GM13977 (cell line): ENCODE measurements at regions not wholly inside any gene's neighbourhood (a gene's known extent, or its start where the extent isn't known, plus 50 kb on each side); places are given as distances from the start of the nearest gene placed in this dataset.
A peak's percentile ranks its signal among the peaks of the same experiment; 100 is the strongest.

Experiments
- DNase-seq: peaks from one replicate; pipeline ENCODE4 v3.0.0; 2012; ENCODE audit warnings: low spot score
- CTCF ChIP-seq: IDR thresholded peaks from 2 replicates; pipeline ENCODE4 v1.5.1; 2012; ENCODE audit warnings: mild to moderate bottlenecking, control low read depth; ENCODE audit not compliant: insufficient read depth; ENCODE audit errors: extremely low read depth, missing control alignments
- in situ Hi-C: fragments of 300-500 bp; cut with MboI; formaldehyde crosslinking; loops from one replicate; pipeline ENCODE4 v1.12.0; 2022; ENCODE audit warnings: low sequenced_read_pairs, low pct_unique_long_range_greater_than_20kb, mixed read lengths, inconsistent platforms; ENCODE audit not compliant: unreplicated experiment

- in situ Hi-C loops: no loop called here
- DNase-seq: peak; percentile 0
- TF ChIP-seq CTCF: no peak
These were observed 362.1 kb upstream of the AMELY start for GRCh38 chrY:7273587-7274203.

- DNase-seq: no peak
- TF ChIP-seq CTCF: no peak
- in situ Hi-C loops: no loop called here
These were observed 361.1 kb upstream of the AMELY start for GRCh38 chrY:7272556-7273195.

GRCh38 chrY:7263773-7264172 lies 352.2 kb upstream of the AMELY start:
- DNase-seq: no peak
- no peak for TF ChIP-seq CTCF
- in situ Hi-C loops: no loop called here

GRCh38 chrY:7262531-7262930 lies 351.0 kb upstream of the AMELY start:
- DNase-seq: no peak
- no peak for TF ChIP-seq CTCF
- in situ Hi-C loops: no loop called here

- in situ Hi-C loops: no loop called here
- DNase-seq: no peak
- no peak for TF ChIP-seq CTCF
These were observed 349.7 kb upstream of the AMELY start for GRCh38 chrY:7261254-7261653.

GRCh38 chrY:7240101-7240500 lies 328.5 kb upstream of the AMELY start:
- no peak for TF ChIP-seq CTCF
- DNase-seq: no peak
- in situ Hi-C loops: no loop called here
